Naive thymus-derived CD4-positive, alpha-beta T cell (primary cell): ENCODE measurements at regions not wholly inside any gene's neighbourhood (a gene's known extent, or its start where the extent isn't known, plus 50 kb on each side); places are given as distances from the start of the nearest gene placed in this dataset.

Experiments used
- ATAC-seq: fragments of 150-1000 bp; cut with Tn5 transposase; 2 replicates; pipeline ENCODE4 v1.10.0; 2021; ENCODE audit warnings: mild to moderate bottlenecking, moderate library complexity
- CTCF ChIA-PET: fragments of 350-600 bp; sonication (Branson Sonifier 250); formaldehyde crosslinking; loops from one replicate; lab custom pipeline; 2021; ENCODE audit warnings: antibody characterized with exemption; lab: Charles Lee
- POLR2A ChIA-PET: fragments of 350-600 bp; sonication (Branson Sonifier 250); formaldehyde crosslinking; loops from one replicate; lab custom pipeline; 2021; ENCODE audit warnings: antibody characterized with exemption, inconsistent platforms; lab: Charles Lee
- DNase-seq, 9 donors: peaks; one replicate each; pipeline versions ENCODE4 v3.0.0 to v3.0.0-alpha.2; 2020 to 2022; ENCODE audit warnings: mixed read lengths in 1 of 9
- H3K27ac ChIP-seq: one replicate; pipeline ENCODE4 v1.7.0; 2013; ENCODE audit warnings: mild to moderate bottlenecking, low read depth, low read length, moderate library complexity
- H3K27me3 ChIP-seq, 2 donors: one replicate each; pipeline ENCODE4 v1.7.0; 2013; ENCODE audit warnings: low read length in 2 of 2, mild to moderate bottlenecking in 2 of 2, moderate library complexity in 2 of 2; ENCODE audit not compliant: control insufficient read depth in 2 of 2, insufficient read depth in 2 of 2
- H3K36me3 ChIP-seq, 3 experiments: 1 replicate in 2 of 3; 2 replicates in 1 of 3; pipeline ENCODE4 v1.7.0; 2013; ENCODE audit warnings: low read length in 3 of 3, mild to moderate bottlenecking in 3 of 3, moderate library complexity in 1 of 3; ENCODE audit not compliant: insufficient read depth in 3 of 3, control insufficient read depth in 2 of 3
- H3K4me1 ChIP-seq, 2 donors: one replicate each; pipeline ENCODE4 v1.7.0; 2013; ENCODE audit warnings: low read length in 2 of 2, mild to moderate bottlenecking in 2 of 2, moderate library complexity in 1 of 2; ENCODE audit not compliant: control insufficient read depth in 2 of 2, insufficient read depth in 2 of 2
- H3K4me3 ChIP-seq: 2 replicates; pipeline ENCODE4 v1.7.0; 2013; ENCODE audit warnings: mild to moderate bottlenecking, low read length
- H3K9me3 ChIP-seq, 3 experiments: 1 replicate in 2 of 3; 2 replicates in 1 of 3; pipeline ENCODE4 v1.7.0; 2013; ENCODE audit warnings: low read length in 3 of 3; ENCODE audit not compliant: control insufficient read depth in 2 of 3
- H3K27ac Mint-ChIP-seq, 9 donors: one replicate each; pipeline ENCODE4 v1.8.0; 2020 to 2022; ENCODE audit warnings: mixed read lengths in 9 of 9, mild to moderate bottlenecking in 8 of 9, moderate library complexity in 5 of 9, inconsistent platforms in 2 of 9
- H3K27me3 Mint-ChIP-seq, 5 donors: one replicate each; pipeline ENCODE4 v1.8.0; 2021 to 2022; ENCODE audit warnings: mixed read lengths in 5 of 5, mild to moderate bottlenecking in 1 of 5
- H3K36me3 Mint-ChIP-seq, 5 donors: one replicate each; pipeline ENCODE4 v1.8.0; 2020 to 2022; ENCODE audit warnings: mixed read lengths in 5 of 5, mild to moderate bottlenecking in 3 of 5, inconsistent platforms in 1 of 5
- H3K4me1 Mint-ChIP-seq, 7 donors: one replicate each; pipeline ENCODE4 v1.8.0; 2020 to 2022; ENCODE audit warnings: mixed read lengths in 7 of 7, mild to moderate bottlenecking in 3 of 7, inconsistent platforms in 1 of 7
- H3K4me3 Mint-ChIP-seq, 10 donors: one replicate each; pipeline ENCODE4 v1.8.0; 2020 to 2022; ENCODE audit warnings: mild to moderate bottlenecking in 10 of 10, mixed read lengths in 10 of 10, moderate library complexity in 6 of 10, inconsistent platforms in 2 of 10
- H3K9me3 Mint-ChIP-seq, 11 donors: one replicate each; pipeline ENCODE4 v1.8.0; 2020 to 2022; ENCODE audit warnings: mixed read lengths in 11 of 11, mild to moderate bottlenecking in 4 of 11, inconsistent platforms in 1 of 11, moderate library complexity in 1 of 11
- intact Hi-C, 2 donors: fragments of 100-400 bp; cut with micrococcal nuclease; formaldehyde crosslinking; loops; one replicate each; pipeline ENCODE4 v1.15.1; 2023

DNA sequence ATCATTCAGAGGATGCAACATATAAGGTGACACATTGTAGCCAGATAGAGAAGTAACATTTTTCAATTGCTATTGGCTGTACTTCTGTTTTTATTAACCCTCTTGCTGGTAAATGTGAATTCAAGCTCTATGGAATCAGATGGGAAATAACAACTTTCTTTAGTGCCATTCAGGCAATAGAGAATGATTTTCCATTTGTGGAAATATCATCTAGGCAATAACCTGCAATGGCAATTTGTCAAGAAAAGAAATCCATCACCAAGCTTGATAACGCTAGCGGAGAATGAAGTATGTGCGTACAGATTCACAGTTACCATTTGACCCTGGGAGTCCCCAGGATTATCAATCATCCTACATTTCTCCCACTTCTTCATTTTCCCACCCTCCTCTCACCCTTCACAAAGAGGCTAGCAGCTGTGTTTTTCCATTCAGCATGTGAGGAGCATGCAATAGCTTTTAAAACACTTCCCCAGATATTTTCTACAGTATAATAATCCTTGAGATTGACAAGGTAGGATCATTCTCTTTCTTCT is 569.7 kb upstream of the KLF12 start:
- H3K36me3 Mint-ChIP-seq: no peaks in the 10 kb centered on the region
- Histone ChIP-seq H3K27ac (no peak overlapping the region), H3K4me1 (no peaks in the 10 kb centered on the region), H3K36me3 (no peaks in the 10 kb centered on the region), H3K27me3 (no peaks in the 10 kb centered on the region), H3K9me3 (no peaks in the 10 kb centered on the region), H3K4me3 (no peak overlapping the region)
- H3K9me3 Mint-ChIP-seq: peaks cover 0 to 5% (median 0%) of the 10 kb centered on the region in 11 donors
- DNase-seq (no peak), ATAC-seq (no peak)
- ChIA-PET POLR2A (no interaction called here), CTCF (no interaction called here)
- intact Hi-C loops: no loop called here
- H3K27ac Mint-ChIP-seq: no peak overlapping the region
- H3K4me1 Mint-ChIP-seq: no peaks in the 10 kb centered on the region
- H3K27me3 Mint-ChIP-seq: peaks cover 0 to 13% (median 4%) of the 10 kb centered on the region in 5 donors
- H3K4me3 Mint-ChIP-seq: no peak overlapping the region

DNA sequence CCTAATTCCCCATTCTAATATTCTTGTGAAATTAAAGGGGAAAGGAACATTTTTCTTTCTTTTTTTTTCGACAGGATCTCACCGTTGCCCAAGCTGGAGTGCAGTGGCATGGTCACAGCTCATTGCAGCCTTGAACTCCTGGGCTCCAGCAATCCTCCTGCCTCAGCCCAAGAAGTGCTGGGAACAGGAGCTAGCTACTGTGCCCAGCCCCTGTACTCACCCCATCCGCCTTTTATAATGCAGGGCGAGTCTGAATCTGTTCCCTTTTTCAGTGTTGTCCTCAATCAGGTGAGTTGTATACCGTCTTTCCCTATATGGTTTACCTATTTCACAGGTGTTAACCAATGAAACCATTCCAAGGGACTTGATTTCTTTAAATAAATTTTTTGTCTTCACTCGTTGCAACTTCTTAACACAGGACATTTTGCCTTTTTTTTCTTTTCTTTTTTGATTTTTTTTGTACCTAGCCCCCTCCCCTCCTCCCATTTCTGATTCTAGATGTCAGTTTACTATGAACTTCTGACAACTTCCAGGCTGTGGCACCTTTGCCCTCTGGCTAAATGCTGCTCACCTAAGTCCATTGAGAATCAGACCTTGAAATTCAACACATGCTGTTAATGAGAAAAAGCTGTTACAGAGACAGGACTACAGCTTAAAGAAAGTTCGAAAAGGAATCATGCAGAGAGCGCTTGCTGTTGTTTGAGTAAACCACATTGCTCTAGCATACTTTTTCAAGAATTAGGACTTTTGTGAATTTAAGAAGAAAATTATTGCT is 562.1 kb upstream of the KLF12 start:
- no peak overlapping the region for H3K4me3 Mint-ChIP-seq

DNA sequence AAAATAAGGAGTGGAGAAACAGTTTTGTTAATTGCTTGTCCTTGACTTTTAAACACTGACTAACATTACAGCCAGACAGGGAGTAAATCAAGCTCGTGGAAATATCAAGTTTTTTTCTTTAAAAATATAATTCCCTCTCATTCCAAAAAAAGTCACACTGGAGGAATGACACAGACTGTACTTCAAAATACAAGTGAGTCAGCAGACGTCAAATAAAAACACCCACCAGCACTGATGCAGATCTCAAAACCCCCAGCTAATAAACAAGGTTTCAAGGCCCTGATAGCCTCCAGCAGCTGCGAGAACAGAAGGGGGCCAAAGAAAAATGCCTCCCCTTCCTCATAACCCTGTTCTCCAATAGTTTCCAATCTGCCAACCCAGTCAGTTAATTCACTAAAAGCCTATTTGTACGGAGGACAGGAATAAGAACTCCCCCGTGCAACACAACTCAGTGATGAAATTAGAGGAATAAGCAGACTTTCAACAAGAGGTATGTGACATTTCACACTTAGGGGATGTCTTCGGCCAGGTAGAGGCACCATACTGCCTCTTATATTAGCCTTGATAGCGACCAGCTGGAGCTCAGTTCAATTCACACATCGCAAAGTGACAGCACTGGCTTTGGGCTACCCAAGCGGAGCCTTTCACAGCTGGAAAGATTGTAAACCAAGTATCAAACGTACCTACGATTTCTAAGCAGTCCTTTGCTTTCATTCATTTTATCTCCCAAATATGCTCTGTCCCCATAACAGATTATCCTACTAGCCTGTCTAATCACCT is 561.0 kb upstream of the KLF12 start:
- CTCF ChIA-PET: no interaction called here
- intact Hi-C loops: no loop called here
- H3K36me3 ChIP-seq: no peaks in the 10 kb centered on the region

More for the DNA sequence above, 562.1 kb upstream of the KLF12 start:
- CTCF ChIA-PET: interaction anchor here (0.7 kb wide), 1 partner anchor 34 kb away, joined by 5 read pairs; no protein-coding TSS in a partner anchor
- Histone ChIP-seq H3K9me3 (no peaks in the 10 kb centered on the region), H3K4me1 (no peaks in the 10 kb centered on the region), H3K27ac (no peak overlapping the region), H3K4me3 (no peak overlapping the region), H3K27me3 (no peaks in the 10 kb centered on the region), H3K36me3 (no peaks in the 10 kb centered on the region)
- no peak overlapping the region for H3K27ac Mint-ChIP-seq
- peaks cover 0 to 4% (median 0%) of the 10 kb centered on the region in 11 donors for H3K9me3 Mint-ChIP-seq
- H3K4me1 Mint-ChIP-seq: no peaks in the 10 kb centered on the region
- intact Hi-C loops: no loop called here
- ATAC-seq (no peak), DNase-seq (no peak)
- H3K36me3 Mint-ChIP-seq: no peaks in the 10 kb centered on the region
- POLR2A ChIA-PET: no interaction called here
- peaks cover 0 to 5% (median 0%) of the 10 kb centered on the region in 5 donors for H3K27me3 Mint-ChIP-seq

DNA sequence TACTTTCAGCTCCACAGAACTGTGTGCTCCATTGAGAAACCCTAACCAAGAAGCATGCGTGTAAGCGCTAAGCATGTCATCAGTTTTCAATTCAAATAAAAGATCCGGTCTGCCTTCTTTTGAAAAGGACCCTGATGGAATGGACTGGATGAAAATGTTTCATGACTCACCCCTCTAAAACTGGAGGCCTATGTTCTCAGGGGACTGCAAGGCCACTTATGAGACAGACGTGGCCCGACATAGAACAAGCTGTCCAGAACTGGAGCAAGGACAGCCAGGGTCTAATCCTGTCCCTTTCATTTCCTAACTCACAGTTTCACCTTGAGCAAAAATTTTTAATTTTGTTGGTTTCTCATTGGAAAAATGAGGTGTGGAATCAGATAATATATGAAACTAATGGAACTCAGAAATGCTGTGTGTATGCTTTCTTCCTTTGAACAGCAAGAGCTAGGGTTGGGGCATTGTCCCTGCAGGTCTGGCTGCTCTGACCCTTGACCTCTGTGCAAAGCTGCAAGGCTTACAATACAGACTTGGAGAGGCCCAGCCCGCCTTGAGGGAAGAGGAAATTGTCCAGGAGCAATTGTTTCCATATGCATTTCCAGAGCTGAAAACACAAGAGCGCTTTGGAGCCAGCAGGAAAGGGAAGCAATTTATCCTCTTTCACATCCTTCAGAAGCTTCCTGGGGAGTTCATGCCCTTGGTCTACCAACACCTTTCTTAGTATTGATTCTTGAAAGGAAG is 553.4 kb upstream of the KLF12 start:
- Histone ChIP-seq H3K36me3 (no peaks in the 10 kb centered on the region), H3K4me3 (no peak overlapping the region), H3K9me3 (no peaks in the 10 kb centered on the region), H3K4me1 (no peaks in the 10 kb centered on the region), H3K27ac (no peak overlapping the region), H3K27me3 (no peaks in the 10 kb centered on the region)
- ChIA-PET CTCF (no interaction called here), POLR2A (no interaction called here)
- intact Hi-C loops: no loop called here
- DNase-seq (no peak), ATAC-seq (no peak)
- peaks cover 0 to 17% (median 6%) of the 10 kb centered on the region in 11 donors for H3K9me3 Mint-ChIP-seq
- H3K27me3 Mint-ChIP-seq: peaks cover 0 to 4% (median 0%) of the 10 kb centered on the region in 5 donors
- H3K4me3 Mint-ChIP-seq: no peak overlapping the region
- peaks cover 0 to 6% (median 0%) of the 10 kb centered on the region in 5 donors for H3K36me3 Mint-ChIP-seq
- H3K4me1 Mint-ChIP-seq: no peaks in the 10 kb centered on the region
- no peak overlapping the region for H3K27ac Mint-ChIP-seq

More for the DNA sequence above, 561.0 kb upstream of the KLF12 start:
- H3K27ac ChIP-seq: no peak overlapping the region
- H3K4me1 Mint-ChIP-seq: no peaks in the 10 kb centered on the region
- no peaks in the 10 kb centered on the region for H3K9me3 ChIP-seq
- H3K27me3 ChIP-seq: no peaks in the 10 kb centered on the region
- no peak overlapping the region for H3K4me3 ChIP-seq
- peaks cover 0 to 4% (median 0%) of the 10 kb centered on the region in 11 donors for H3K9me3 Mint-ChIP-seq
- H3K27ac Mint-ChIP-seq: no peak overlapping the region
- H3K4me1 ChIP-seq: no peaks in the 10 kb centered on the region
- DNase-seq (no peak), ATAC-seq (no peak)
- peaks cover 0 to 1% (median 0%) of the 10 kb centered on the region in 5 donors for H3K27me3 Mint-ChIP-seq
- no peak overlapping the region for H3K4me3 Mint-ChIP-seq
- H3K36me3 Mint-ChIP-seq: no peaks in the 10 kb centered on the region
- POLR2A ChIA-PET: no interaction called here

DNA sequence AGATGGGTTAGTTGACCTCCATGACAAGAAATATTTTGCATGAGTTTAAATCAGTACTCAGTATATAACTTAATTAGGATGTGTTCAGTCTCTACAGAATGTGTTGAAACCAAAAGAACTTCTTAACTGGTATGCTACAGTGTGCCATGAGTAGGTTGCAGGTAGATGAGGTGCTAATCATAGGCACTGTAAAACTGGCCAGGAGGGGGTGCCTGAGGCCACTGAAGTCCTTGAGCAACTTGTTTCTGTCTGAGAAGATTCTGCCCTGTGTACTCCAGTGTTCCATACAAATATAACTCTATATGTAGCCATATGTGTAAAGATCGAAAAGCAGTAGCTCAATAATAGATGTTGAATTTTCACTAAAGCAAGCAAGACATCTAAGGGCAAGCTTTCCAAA is 549.2 kb upstream of the KLF12 start:
- intact Hi-C loops: no loop called here
- ChIA-PET CTCF (interaction anchor here (0.6 kb wide), 1 partner anchor 1483 kb away, joined by 7 read pairs; no protein-coding TSS in a partner anchor), POLR2A (no interaction called here)
- no peak for ATAC-seq
- H3K36me3 ChIP-seq: no peaks in the 10 kb centered on the region
- Mint-ChIP-seq H3K27ac (no peak overlapping the region), H3K4me1 (no peaks in the 10 kb centered on the region), H3K36me3 (peaks cover 0 to 6% (median 0%) of the 10 kb centered on the region in 5 donors), H3K4me3 (no peak overlapping the region), H3K27me3 (peaks cover 0 to 5% (median 0%) of the 10 kb centered on the region in 5 donors), H3K9me3 (peaks cover 0 to 17% (median 6%) of the 10 kb centered on the region in 11 donors)
- no peaks in the 10 kb centered on the region for H3K4me1 ChIP-seq
- no peak overlapping the region for H3K4me3 ChIP-seq
- no peak overlapping the region for H3K27ac ChIP-seq
- no peak for DNase-seq
- no peaks in the 10 kb centered on the region for H3K27me3 ChIP-seq
- no peaks in the 10 kb centered on the region for H3K9me3 ChIP-seq

DNA sequence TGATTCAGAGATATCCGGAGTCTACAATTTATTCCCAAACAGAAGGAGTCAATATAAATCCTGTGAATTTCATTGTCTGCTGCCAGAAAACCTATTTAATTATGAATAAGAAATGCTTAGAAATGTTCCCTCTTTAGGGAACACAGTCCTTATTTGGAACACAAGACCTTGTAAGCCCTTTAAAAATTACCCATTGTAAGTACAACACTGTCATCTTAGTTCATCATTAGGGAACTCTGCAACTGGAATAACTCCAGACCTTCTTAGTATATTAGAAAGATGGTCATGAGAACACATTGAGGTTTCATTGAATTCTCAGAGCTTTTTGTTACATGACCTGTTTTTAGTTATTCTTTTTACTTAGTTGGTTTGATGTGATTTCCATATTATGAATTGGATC is 548.5 kb upstream of the KLF12 start:
- H3K4me3 ChIP-seq: no peak overlapping the region
- DNase-seq (no peak), ATAC-seq (no peak)
- H3K4me1 Mint-ChIP-seq: no peaks in the 10 kb centered on the region
- H3K27me3 Mint-ChIP-seq: peaks cover 0 to 5% (median 0%) of the 10 kb centered on the region in 5 donors
- no peaks in the 10 kb centered on the region for H3K4me1 ChIP-seq
- no peak overlapping the region for H3K4me3 Mint-ChIP-seq
- H3K9me3 Mint-ChIP-seq: peaks cover 0 to 17% (median 6%) of the 10 kb centered on the region in 11 donors
- no peak overlapping the region for H3K27ac ChIP-seq
- intact Hi-C loops: no loop called here
- no peaks in the 10 kb centered on the region for H3K27me3 ChIP-seq
- no peaks in the 10 kb centered on the region for H3K36me3 ChIP-seq
- peaks cover 0 to 6% (median 0%) of the 10 kb centered on the region in 5 donors for H3K36me3 Mint-ChIP-seq
- no peak overlapping the region for H3K27ac Mint-ChIP-seq
- POLR2A ChIA-PET: no interaction called here
- CTCF ChIA-PET: no interaction called here
- H3K9me3 ChIP-seq: no peaks in the 10 kb centered on the region
